ENCODE measurements at regions not wholly inside any gene's neighbourhood (a gene's known extent, or its start where the extent isn't known, plus 50 kb on each side); places are given as distances from the start of the nearest gene placed in this dataset.

- no peak for DNase-seq (ENCODE audit: low spot score)
Measured at GRCh38 chr14:49971156-49972130, 78.6 kb downstream of the ARF6 start.

DNA sequence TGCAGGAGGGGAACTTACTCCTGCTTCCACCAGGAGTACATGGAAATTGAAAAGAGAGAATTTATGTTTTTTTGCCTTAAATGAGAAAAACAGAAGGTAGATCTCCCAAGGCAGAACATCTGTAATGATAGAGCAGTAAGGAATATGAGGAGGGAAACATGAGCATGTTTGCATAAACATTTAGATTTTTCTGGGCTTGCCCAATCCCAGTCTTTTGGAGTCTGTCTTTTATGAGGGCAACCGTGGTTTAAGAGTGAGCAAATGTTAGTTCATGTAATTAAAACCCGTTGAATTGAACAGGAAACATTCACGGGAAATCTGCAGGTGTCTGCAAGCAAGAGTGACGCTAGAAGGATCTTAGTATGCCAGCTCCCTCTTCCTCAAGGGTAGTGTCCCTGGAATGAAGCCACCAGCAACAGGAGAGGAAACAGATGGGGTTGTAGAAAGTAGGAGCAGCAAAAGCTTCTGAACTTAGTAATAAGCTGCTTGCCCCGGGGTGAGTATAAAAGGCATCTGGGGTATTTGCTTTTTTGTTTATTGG, 79.3 kb downstream of the ARF6 start:
- no peak for DNase-seq (ENCODE audit: low spot score)

DNA sequence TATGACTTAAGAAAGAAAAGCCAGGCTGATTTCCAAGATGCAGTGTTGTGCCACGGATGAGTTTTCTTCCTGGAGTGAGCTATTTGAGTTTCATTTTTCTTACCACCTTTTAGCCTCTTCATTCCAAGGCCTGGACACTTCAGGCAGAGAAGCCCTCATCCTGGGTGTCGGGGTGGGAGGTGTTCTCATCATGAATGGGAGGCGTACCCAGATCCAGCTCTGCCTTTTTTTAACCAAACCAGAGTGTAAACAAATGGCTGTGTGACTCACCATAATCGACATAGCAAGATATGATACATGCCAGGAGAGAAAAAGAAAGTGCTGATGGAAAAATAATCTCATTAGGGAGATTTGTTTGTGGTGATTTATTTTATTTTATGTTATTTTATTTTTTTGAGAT, 79.9 kb downstream of the ARF6 start:
- DNase-seq (ENCODE audit: low spot score) = no peak

- no peak for DNase-seq (ENCODE audit: low spot score)
Measured at GRCh38 chr14:49975276-49975675, 82.4 kb downstream of the ARF6 start.

- DNase-seq (ENCODE audit: low spot score) = no peak
Measured at GRCh38 chr14:49975799-49976198, 82.9 kb downstream of the ARF6 start.

DNA sequence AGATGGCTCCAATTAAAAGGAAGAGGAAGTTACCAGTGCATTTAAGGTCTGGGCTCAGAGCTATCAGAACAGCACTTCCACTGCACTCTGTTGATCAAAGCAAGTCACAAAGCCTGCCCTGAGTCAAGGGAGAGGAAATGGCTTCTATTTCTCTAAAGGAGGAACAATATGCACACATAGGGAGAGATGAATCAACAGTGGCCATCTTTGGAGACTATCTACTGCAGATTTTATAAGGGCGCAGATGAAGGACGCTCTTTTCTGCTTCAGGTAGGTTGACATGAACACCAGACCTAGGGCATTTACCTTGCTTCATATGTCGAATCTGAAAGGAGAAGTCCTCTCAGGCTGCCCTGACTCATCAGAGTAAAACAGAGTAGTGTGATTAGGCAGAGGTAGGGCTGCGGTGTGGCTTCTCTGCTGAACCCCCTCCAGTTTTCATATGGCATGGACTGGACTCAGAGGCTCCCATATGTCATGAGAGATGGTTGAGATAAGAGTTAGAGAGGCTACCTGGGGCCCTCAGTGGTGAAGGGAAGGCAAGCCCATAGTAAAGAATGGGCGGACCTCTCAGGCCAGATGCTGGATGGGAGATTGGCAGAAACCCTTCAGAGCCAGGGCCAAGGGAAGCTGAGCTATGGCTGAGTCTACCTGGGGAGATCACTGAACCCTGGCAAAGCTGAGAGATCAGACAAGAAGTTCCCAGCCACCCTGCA, 84.4 kb downstream of the ARF6 start:
- DNase-seq (ENCODE audit: low spot score) = no peak

GRCh38 chr14:49980027-49980426, 87.1 kb downstream of the ARF6 start:
- DNase-seq (ENCODE audit: low spot score) = no peak

DNA sequence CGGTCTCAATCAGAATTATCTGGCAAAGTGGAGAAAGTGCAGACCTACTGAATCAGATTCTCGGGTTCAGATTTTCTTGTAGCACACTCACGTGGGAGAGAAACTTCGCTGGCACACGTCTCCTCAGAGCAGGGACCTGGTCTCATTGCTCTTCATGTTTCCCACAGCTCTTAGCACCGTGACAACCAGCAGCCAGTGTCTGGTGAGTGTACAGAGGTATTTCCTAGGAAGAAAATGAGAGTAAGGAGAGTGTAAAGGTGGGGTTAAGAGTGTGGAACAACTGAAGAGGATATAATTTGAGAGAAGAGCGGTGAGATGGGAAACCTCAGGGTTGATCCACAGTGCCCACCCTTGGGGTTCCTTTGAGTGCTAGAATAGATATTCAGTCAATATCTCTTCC, 89.2 kb downstream of the ARF6 start:
- no peak for DNase-seq (ENCODE audit: low spot score)

GRCh38 chr14:49982501-49982951, 89.6 kb downstream of the ARF6 start:
- DNase-seq (ENCODE audit: low spot score) = no peak

- no peak for DNase-seq (ENCODE audit: low spot score)
Measured at GRCh38 chr14:49984424-49984823, 91.5 kb downstream of the ARF6 start.

GRCh38 chr14:49986343-49987014, 93.6 kb downstream of the ARF6 start:
- no peak for DNase-seq (ENCODE audit: low spot score)

- no peak for DNase-seq (ENCODE audit: low spot score)
Measured at GRCh38 chr14:49988080-49988990, 95.5 kb downstream of the ARF6 start.

GRCh38 chr14:49989966-49990365, 97.1 kb downstream of the ARF6 start:
- no peak for DNase-seq (ENCODE audit: low spot score)

- no peak for DNase-seq (ENCODE audit: low spot score)
Measured at GRCh38 chr14:49991491-49991890, 98.6 kb downstream of the ARF6 start.

- no peak for DNase-seq (ENCODE audit: low spot score)
Measured at GRCh38 chr14:49992036-49992435, 99.2 kb downstream of the ARF6 start.

- no peak for DNase-seq (ENCODE audit: low spot score)
Measured at GRCh38 chr14:49992448-49992847, 99.6 kb downstream of the ARF6 start.

- DNase-seq (ENCODE audit: low spot score) = no peak
Measured at GRCh38 chr14:49992901-49993339, 100.0 kb downstream of the ARF6 start.

DNA sequence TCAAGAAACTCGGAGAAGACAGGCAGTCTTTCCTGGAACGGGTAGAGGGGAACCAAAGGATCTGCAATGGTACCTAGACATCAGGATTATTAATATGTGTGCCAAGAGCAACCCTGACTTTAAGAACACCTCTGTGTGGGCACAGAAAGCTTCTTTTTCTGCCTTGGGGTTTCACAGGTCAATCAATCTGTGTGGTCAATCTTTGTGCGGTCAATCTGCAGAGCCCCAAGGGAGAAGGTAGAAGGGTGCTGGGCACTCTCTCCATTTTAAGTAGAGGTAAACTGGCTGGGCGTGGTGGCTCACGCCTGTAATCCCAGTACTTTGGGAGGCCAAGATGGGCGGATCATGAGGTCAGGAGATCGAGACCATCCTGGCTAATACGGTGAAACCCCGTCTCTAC, 100.7 kb downstream of the ARF6 start:
- DNase-seq (ENCODE audit: low spot score) = no peak

- no peak for DNase-seq (ENCODE audit: low spot score)
Measured at GRCh38 chr14:49994951-49995561, 102.2 kb downstream of the ARF6 start.

- no peak for DNase-seq (ENCODE audit: low spot score)
Measured at GRCh38 chr14:49997991-49998390, 105.1 kb downstream of the ARF6 start.

All from hematopoietic multipotent progenitor cell treated with erythropoietin and hydrocortisone succinate and interleukin-3 and kit ligand, for 15 days (in vitro differentiated cells).